ENCODE measurements at regions not wholly inside any gene's neighbourhood (a gene's known extent, or its start where the extent isn't known, plus 50 kb on each side); places are given as distances from the start of the nearest gene placed in this dataset.

DNA sequence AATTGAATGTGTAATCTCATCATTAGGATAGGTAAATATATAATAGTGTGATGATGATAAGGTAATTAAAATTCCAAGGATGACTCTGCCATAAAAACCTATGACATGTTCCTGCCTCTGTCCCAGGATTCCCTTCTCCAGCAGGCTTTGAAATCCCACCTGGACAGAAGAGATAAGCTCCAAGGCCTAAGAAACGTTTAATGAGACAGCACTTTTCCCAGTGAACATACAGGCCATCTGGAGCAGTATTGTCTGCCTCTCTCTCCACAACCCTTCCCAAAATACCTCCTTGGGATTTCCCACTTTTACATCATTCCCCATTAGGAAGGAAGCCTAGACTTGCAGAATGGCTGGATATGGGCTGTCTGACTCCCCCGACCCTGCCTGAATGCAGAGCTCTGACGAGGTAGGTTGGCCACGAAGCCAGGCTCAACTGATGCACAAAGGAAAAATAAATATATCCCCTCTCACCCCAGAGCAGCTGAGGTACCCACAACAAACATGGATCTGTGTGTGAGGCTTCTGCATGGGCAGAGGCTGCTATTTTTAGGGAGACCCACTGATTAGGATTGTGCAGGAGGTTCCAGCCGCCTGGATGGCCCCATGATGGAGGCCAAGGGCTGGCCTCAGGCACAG, 71.0 kb downstream of the TMPRSS5 start:
- no peaks in the 10 kb centered on the region for H3K36me3 Mint-ChIP-seq
- H3K4me1 Mint-ChIP-seq, result no peaks in the 10 kb centered on the region
- no peaks in the 10 kb centered on the region for H3K9me3 Mint-ChIP-seq
- H3K27ac Mint-ChIP-seq, result no peak overlapping the region
- no peak overlapping the region for H3K4me3 Mint-ChIP-seq
- ATAC-seq (no peak), DNase-seq (ENCODE audit: low spot score in 2 of 2) (no peak)

GRCh38 chr11:113632981-113633380, 73.1 kb downstream of the TMPRSS5 start:
- no peak overlapping the region for H3K4me3 Mint-ChIP-seq
- ATAC-seq (no peak), DNase-seq (ENCODE audit: low spot score in 2 of 2) (no peak)
- H3K4me1 Mint-ChIP-seq, result no peaks in the 10 kb centered on the region
- H3K27ac Mint-ChIP-seq, result no peak overlapping the region
- H3K9me3 Mint-ChIP-seq, result no peaks in the 10 kb centered on the region
- H3K36me3 Mint-ChIP-seq, result no peaks in the 10 kb centered on the region

DNA sequence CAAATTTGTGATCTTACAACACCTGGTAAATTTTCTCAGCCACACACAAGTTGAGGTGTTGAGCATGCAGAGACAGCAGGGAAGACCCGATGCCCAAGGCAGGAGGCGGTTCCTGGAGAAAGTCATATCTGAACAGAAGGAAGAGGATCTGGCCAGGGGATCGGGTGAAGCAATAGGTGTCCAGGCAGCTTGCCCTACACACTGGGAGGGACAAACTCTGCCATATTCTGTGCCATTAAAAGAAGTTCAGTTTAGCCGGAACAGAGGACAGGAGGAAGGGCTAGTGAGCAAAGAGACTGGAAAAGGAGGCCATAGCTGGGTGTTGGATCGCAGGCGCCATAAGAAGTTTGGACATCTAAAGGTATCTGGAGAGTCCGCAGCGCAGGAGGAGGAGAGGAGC, 76.5 kb downstream of the TMPRSS5 start:
- no peaks in the 10 kb centered on the region for H3K4me1 Mint-ChIP-seq
- no peak overlapping the region for H3K4me3 Mint-ChIP-seq
- no peaks in the 10 kb centered on the region for H3K9me3 Mint-ChIP-seq
- DNase-seq (ENCODE audit: low spot score in 2 of 2), result no peak
- H3K36me3 Mint-ChIP-seq, result no peaks in the 10 kb centered on the region
- ATAC-seq, result no peak
- H3K27ac Mint-ChIP-seq, result no peak overlapping the region

DNA sequence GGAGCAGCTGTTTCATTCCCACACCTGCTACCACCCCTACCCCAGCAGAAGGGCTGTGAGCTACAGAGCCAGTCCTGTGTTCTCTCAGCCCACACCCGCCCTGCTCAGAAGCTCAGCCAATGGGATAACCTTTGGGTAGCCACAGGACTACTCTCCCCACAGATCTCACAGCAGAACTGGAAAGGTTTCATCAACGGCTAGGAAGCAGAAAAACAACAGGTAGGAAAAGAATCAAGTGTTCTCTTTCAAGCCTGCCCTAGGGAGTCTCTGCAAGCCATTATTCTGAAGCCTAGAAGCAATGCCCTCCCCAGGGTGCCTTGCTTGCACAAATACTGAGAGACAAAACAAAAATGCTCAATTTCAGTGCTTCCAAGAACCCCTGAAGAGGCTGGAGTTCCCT, 77.2 kb downstream of the TMPRSS5 start:
- ATAC-seq, result no peak
- DNase-seq (ENCODE audit: low spot score in 2 of 2), result no peak
- no peaks in the 10 kb centered on the region for H3K36me3 Mint-ChIP-seq
- H3K4me3 Mint-ChIP-seq, result no peak overlapping the region
- H3K4me1 Mint-ChIP-seq, result no peaks in the 10 kb centered on the region
- no peaks in the 10 kb centered on the region for H3K9me3 Mint-ChIP-seq
- no peak overlapping the region for H3K27ac Mint-ChIP-seq

DNA sequence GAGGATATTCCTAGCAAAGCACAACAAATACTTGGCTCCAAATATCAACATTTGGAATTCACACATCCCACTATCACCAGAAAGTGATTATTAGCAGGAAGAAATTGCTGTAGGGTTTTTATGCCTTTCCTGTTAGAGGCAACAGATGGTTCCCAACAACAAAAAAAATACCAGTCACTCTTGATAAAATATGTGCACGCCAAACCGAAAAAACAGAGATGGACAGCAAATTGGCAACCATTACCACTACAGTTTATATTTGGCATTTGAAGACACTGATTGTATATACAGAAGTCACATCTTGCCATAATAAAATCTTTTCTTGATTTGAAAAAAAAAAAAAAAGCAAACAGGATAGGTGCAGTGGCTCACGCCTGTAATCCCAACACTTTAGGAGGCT, 78.2 kb downstream of the TMPRSS5 start:
- Mint-ChIP-seq H3K36me3 (no peaks in the 10 kb centered on the region), H3K4me3 (no peak overlapping the region), H3K27ac (no peak overlapping the region), H3K9me3 (no peaks in the 10 kb centered on the region), H3K4me1 (no peaks in the 10 kb centered on the region)
- no peak for ATAC-seq
- no peak for DNase-seq (ENCODE audit: low spot score in 2 of 2)

GRCh38 chr11:113627297-113627696, 78.8 kb downstream of the TMPRSS5 start:
- H3K27ac Mint-ChIP-seq, result no peak overlapping the region
- H3K4me1 Mint-ChIP-seq, result no peaks in the 10 kb centered on the region
- no peak for ATAC-seq
- no peaks in the 10 kb centered on the region for H3K36me3 Mint-ChIP-seq
- DNase-seq (ENCODE audit: low spot score in 2 of 2), result no peak
- no peaks in the 10 kb centered on the region for H3K9me3 Mint-ChIP-seq
- H3K4me3 Mint-ChIP-seq, result no peak overlapping the region

- H3K9me3 Mint-ChIP-seq, result no peaks in the 10 kb centered on the region
- no peak overlapping the region for H3K4me3 Mint-ChIP-seq
- DNase-seq (ENCODE audit: low spot score in 2 of 2) (no peak), ATAC-seq (no peak)
- H3K36me3 Mint-ChIP-seq, result no peaks in the 10 kb centered on the region
- no peaks in the 10 kb centered on the region for H3K4me1 Mint-ChIP-seq
- no peak overlapping the region for H3K27ac Mint-ChIP-seq
These were observed 79.4 kb downstream of the TMPRSS5 start for GRCh38 chr11:113626736-113627135.

DNA sequence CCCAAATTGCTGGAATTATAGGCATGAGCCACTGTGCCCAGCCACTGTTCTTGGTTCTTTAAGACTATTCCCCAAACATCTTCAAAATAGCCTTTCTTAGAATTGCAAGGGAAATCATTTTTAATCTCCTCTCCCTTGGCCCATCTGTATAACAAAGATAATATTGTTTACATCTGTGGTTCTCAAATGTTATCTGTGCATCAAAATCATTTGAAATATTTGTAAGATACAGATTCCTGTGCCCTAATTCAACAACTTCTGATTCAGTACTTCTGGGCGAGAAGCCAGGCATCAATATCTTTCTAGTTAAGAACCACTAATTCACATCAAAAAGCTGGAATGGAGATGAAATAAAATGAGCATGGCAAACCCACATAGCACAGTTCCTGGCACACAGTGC, 83.0 kb downstream of the TMPRSS5 start:
- Mint-ChIP-seq H3K4me3 (no peak overlapping the region), H3K9me3 (peaks cover 3% of the 10 kb centered on the region), H3K36me3 (no peaks in the 10 kb centered on the region), H3K4me1 (no peaks in the 10 kb centered on the region), H3K27ac (no peak overlapping the region)
- ATAC-seq (no peak), DNase-seq (ENCODE audit: low spot score in 2 of 2) (no peak)

DNA sequence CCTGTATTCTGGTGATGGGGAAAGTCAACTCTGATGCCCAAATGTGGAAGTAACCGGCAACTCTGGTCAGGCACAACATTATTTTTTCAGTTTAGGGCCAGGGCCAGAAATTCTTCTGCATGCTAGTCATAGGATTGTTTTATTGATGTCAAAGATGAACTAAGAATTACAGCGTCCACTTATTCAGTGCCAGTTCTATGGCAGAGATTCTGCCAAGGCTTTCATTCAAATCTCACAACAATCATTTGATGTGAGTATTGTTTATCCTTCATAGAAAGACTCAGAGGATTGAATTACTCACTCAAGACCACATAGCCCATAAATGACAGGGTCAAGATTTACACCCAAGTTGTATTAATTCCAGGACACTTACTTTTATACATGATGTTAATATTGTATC, 87.7 kb downstream of the TMPRSS5 start:
- Mint-ChIP-seq H3K9me3 (peaks cover 3% of the 10 kb centered on the region), H3K36me3 (no peaks in the 10 kb centered on the region), H3K4me3 (no peak overlapping the region), H3K4me1 (no peaks in the 10 kb centered on the region), H3K27ac (no peak overlapping the region)
- DNase-seq (ENCODE audit: low spot score in 2 of 2) (no peak), ATAC-seq (no peak)

GRCh38 chr11:113615773-113616172, 90.3 kb downstream of the TMPRSS5 start:
- H3K4me1 Mint-ChIP-seq, result no peaks in the 10 kb centered on the region
- no peak for DNase-seq (ENCODE audit: low spot score in 2 of 2)

DNA sequence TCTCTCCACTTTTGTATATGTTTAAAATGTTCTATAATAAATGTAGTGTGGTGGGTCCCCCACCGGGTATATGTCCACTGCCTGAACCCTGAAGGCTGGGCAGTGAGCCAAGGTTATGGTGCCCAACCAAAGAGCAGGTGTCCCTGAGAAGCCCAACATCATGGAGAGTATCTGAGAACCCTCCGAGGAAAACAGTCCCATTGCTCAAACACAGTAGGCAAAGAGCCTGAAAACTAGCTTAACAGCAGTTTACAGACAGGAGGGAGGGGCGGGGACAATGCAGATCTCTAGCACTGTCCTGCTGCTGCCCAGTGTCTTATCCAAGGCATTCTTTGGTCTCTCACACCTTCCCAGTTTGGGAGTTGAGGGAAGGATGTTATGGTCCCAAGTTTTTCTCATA, 91.0 kb downstream of the TMPRSS5 start:
- ATAC-seq (no peak), DNase-seq (ENCODE audit: low spot score in 2 of 2) (no peak)
- Mint-ChIP-seq H3K36me3 (no peaks in the 10 kb centered on the region), H3K9me3 (peaks cover 3% of the 10 kb centered on the region), H3K4me3 (no peak overlapping the region), H3K4me1 (no peaks in the 10 kb centered on the region), H3K27ac (no peak overlapping the region)

More at GRCh38 chr11:113615773-113616172, 90.3 kb downstream of the TMPRSS5 start:
- Mint-ChIP-seq H3K4me3 (no peak overlapping the region), H3K36me3 (no peaks in the 10 kb centered on the region), H3K9me3 (peaks cover 3% of the 10 kb centered on the region), H3K27ac (no peak overlapping the region)
- ATAC-seq, result no peak

- no peaks in the 10 kb centered on the region for H3K36me3 Mint-ChIP-seq
- DNase-seq (ENCODE audit: low spot score in 2 of 2), result no peak
- no peak overlapping the region for H3K27ac Mint-ChIP-seq
- H3K9me3 Mint-ChIP-seq, result no peaks in the 10 kb centered on the region
- no peaks in the 10 kb centered on the region for H3K4me1 Mint-ChIP-seq
- no peak for ATAC-seq
- H3K4me3 Mint-ChIP-seq, result no peak overlapping the region
These were observed 92.0 kb downstream of the TMPRSS5 start for GRCh38 chr11:113614097-113614496.

DNA sequence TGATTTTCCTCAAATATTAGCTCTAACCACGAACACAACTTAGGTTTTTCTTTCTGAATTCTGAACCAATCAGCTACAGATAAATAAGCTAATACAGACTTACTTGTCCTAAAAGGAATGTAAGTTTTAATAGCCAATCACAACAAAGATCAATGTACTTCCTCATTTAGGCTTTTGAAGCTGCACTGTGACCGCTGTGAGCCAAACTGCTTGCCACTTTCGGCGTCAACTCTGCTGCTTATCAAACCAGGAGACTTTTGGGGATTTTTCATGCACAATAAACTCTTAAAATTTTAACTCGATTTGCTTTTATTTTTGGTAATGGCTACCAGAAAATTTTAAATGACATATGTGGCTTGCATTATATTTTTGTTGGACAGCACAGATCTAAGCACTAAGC, 92.5 kb downstream of the TMPRSS5 start:
- DNase-seq (ENCODE audit: low spot score in 2 of 2) (no peak), ATAC-seq (no peak)
- no peak overlapping the region for H3K4me3 Mint-ChIP-seq
- no peaks in the 10 kb centered on the region for H3K36me3 Mint-ChIP-seq
- no peak overlapping the region for H3K27ac Mint-ChIP-seq
- no peaks in the 10 kb centered on the region for H3K4me1 Mint-ChIP-seq
- H3K9me3 Mint-ChIP-seq, result no peaks in the 10 kb centered on the region

GRCh38 chr11:113604186-113604585, 101.9 kb downstream of the TMPRSS5 start:
- Mint-ChIP-seq H3K4me1 (no peaks in the 10 kb centered on the region), H3K36me3 (no peaks in the 10 kb centered on the region), H3K9me3 (peaks cover 2% of the 10 kb centered on the region), H3K4me3 (no peak overlapping the region), H3K27ac (no peak overlapping the region)
- ATAC-seq, result no peak
- no peak for DNase-seq (ENCODE audit: low spot score in 2 of 2)

DNA sequence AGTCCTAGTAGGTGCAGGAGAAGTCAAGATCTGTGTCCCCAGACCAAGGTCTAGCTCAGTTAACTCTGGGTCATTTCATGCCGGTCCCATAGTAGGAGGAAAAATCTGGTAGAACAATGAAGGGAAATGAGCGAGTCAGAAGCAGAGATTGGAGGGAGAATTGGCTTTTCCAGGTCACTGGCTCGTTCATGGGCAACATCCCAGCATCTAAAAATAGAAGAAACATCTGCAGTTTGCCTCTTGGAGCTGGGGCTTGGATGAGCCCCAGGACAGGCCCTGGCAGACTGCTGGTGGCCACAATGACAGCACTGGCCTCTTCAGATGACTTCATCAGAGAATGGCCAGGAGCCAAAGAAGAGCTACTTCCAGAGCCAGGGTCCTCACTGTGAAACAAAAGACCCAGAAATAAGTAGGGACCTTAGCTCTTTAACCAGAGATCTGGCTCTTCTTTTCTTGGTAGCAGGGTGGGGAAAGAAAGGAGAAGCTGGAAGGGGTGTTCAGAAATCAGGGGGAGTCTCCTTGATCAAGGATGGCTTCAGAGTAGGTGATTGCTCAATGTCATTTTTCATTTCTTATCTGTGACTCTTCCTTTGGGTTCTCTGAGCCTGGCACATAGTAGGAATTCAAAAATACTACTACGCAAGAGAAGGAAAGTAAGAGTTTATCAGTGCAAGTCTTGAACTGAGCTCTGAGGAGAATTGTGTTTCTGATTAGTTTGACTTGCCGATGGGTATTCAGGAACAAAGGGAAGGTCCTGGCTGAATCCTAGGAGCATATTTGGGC, 102.6 kb downstream of the TMPRSS5 start:
- DNase-seq (ENCODE audit: low spot score in 2 of 2) (no peak), ATAC-seq (no peak)
- no peak overlapping the region for H3K4me3 Mint-ChIP-seq
- peaks cover 2% of the 10 kb centered on the region for H3K9me3 Mint-ChIP-seq
- no peaks in the 10 kb centered on the region for H3K36me3 Mint-ChIP-seq
- no peak overlapping the region for H3K27ac Mint-ChIP-seq
- H3K4me1 Mint-ChIP-seq, result no peaks in the 10 kb centered on the region

DNA sequence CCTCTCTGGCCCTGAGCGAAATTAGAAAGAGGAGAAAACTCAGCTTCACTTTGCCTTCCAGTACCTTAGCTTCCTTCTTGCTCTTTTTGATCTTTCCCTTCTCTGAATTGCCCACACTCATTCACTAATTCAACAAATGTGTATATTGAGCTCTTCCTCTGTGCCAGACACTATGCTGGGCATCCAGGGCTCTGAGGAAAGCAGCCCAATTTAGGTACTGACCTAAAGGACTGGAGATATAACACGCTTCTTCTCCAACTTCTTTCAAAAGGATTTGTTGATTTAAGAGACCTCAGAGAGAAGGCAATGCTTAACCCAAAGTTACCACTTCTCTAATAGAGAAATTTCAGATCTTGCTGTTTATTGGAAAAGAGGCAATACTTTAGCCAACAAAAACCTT, 103.6 kb downstream of the TMPRSS5 start:
- DNase-seq (ENCODE audit: low spot score in 2 of 2), result no peak
- Mint-ChIP-seq H3K4me1 (no peaks in the 10 kb centered on the region), H3K27ac (no peak overlapping the region), H3K36me3 (no peaks in the 10 kb centered on the region), H3K9me3 (peaks cover 2% of the 10 kb centered on the region), H3K4me3 (no peak overlapping the region)
- no peak for ATAC-seq

Data from stimulated activated effector memory CD8-positive, alpha-beta T cell treated with anti-CD3 and anti-CD28 coated beads, Interleukin-12 subunit alpha, Interleukin-12 subunit beta, amount 100 ng/mL, for 72 hours (primary cell).